ENCODE measurements at regions not wholly inside any gene's neighbourhood (a gene's known extent, or its start where the extent isn't known, plus 50 kb on each side); places are given as distances from the start of the nearest gene placed in this dataset.

DNA sequence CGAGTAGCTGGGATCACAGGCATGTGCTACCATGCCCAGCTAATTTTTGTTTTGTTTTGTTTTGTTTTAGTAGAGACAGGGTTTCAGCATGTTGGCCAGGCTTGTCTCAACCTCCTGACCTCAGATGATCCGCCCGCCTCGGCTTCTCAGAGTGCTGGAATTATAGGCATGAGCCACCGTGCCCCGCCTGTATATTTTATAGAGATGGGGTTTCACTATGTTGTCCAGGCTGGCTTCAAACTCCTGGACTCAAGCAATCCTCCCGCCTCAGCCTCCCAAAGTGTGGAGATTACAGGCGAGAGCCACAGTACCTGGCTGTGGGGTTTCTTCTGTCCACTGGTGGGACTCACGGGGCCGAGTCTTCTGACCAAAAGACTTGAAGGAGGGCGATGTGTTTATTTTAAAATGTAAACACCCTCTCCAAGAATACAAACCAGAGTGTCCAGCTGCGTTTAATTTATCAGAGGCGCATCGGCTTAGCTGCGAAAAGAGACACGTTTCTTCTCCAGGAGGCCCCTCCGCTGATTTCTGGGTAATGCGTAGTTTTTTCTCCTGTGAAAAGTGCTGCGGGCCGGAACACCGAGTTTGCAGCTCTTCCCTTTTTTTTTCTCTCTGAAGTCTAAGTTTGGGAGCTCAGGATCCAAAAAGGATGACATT, 86.9 kb upstream of the CIBAR2 start:
- Histone ChIP-seq H3K9me3 (replicated peaks in 1 of 2; ENCODE audit: control insufficient read depth in 1 of 2, insufficient read depth in 1 of 2, low read length in 2 of 2) (no peaks in the 10 kb centered on the region), H3K9ac (ENCODE audit: insufficient read depth, low read length, poor library complexity, severe bottlenecking) (no peak overlapping the region), H3K27me3 (ENCODE audit: control insufficient read depth in 2 of 2, insufficient read depth in 2 of 2, low read length in 2 of 2) (no peaks in the 10 kb centered on the region), H3K4me3 (replicated peaks in 1 of 3; ENCODE audit: low read depth in 2 of 3, low read length in 3 of 3) (no peak overlapping the region), H2AFZ (ENCODE audit: insufficient read depth, low read depth, low read length, poor library complexity, severe bottlenecking) (no peak overlapping the region), H3K4me1 (ENCODE audit: control insufficient read depth in 1 of 2, insufficient read depth in 2 of 2, low read length in 2 of 2) (no peaks in the 10 kb centered on the region), H3K4me2 (replicated peaks; ENCODE audit: extremely low read depth, low read length, poor library complexity, severe bottlenecking) (no peak overlapping the region), H3K36me3 (replicated peaks in 1 of 2; ENCODE audit: control insufficient read depth in 1 of 2, insufficient read depth in 2 of 2, low read length in 2 of 2) (no peaks in the 10 kb centered on the region), H3K79me2 (ENCODE audit: insufficient read depth, low read length) (no peaks in the 10 kb centered on the region), H3K27ac (ENCODE audit: low read depth in 1 of 2, low read length in 2 of 2) (no peak overlapping the region), H4K20me1 (ENCODE audit: insufficient read depth, low read length) (no peaks in the 10 kb centered on the region)
- Mint-ChIP-seq H3K27ac (no peak overlapping the region), H3K36me3 (no peaks in the 10 kb centered on the region), H3K9me3 (no peaks in the 10 kb centered on the region), H3K4me3 (no peak overlapping the region), H3K4me1 (no peaks in the 10 kb centered on the region), H3K27me3 (ENCODE audit: low read depth in 3 of 3) (peaks cover 4 to 9% (median 6%) of the 10 kb centered on the region in 3 donors)
- no peak for DNase-seq
- WGBS (ENCODE audit: insufficient coverage): 98% methylated on average over 11 of the region's 21 CpGs
- intact Hi-C loops (cut with micrococcal nuclease): no loop called here
- TF ChIP-seq, protein P1, sequence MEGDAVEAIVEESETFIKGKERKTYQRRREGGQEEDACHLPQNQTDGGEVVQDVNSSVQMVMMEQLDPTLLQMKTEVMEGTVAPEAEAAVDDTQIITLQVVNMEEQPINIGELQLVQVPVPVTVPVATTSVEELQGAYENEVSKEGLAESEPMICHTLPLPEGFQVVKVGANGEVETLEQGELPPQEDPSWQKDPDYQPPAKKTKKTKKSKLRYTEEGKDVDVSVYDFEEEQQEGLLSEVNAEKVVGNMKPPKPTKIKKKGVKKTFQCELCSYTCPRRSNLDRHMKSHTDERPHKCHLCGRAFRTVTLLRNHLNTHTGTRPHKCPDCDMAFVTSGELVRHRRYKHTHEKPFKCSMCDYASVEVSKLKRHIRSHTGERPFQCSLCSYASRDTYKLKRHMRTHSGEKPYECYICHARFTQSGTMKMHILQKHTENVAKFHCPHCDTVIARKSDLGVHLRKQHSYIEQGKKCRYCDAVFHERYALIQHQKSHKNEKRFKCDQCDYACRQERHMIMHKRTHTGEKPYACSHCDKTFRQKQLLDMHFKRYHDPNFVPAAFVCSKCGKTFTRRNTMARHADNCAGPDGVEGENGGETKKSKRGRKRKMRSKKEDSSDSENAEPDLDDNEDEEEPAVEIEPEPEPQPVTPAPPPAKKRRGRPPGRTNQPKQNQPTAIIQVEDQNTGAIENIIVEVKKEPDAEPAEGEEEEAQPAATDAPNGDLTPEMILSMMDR (IDR thresholded peaks at IDR 0.05): no peak

- H3K4me2 ChIP-seq (replicated peaks; ENCODE audit: extremely low read depth, low read length, poor library complexity, severe bottlenecking): no peak overlapping the region
- WGBS (ENCODE audit: insufficient coverage): 83% methylated on average over 7 of the region's 9 CpGs
These were observed 87.6 kb upstream of the CIBAR2 start for GRCh38 chr16:85199880-85200279.

More at GRCh38 chr16:85199880-85200279, 87.6 kb upstream of the CIBAR2 start:
- H3K27ac Mint-ChIP-seq: peak overlapping the region in 1 of 7 donors; percentile 58
- no peaks in the 10 kb centered on the region for H3K9me3 Mint-ChIP-seq
- Histone ChIP-seq H3K9ac (ENCODE audit: insufficient read depth, low read length, poor library complexity, severe bottlenecking) (no peak overlapping the region), H3K36me3 (replicated peaks in 1 of 2; ENCODE audit: control insufficient read depth in 1 of 2, insufficient read depth in 2 of 2, low read length in 2 of 2) (no peaks in the 10 kb centered on the region), H3K9me3 (replicated peaks in 1 of 2; ENCODE audit: control insufficient read depth in 1 of 2, insufficient read depth in 1 of 2, low read length in 2 of 2) (no peaks in the 10 kb centered on the region), H3K79me2 (ENCODE audit: insufficient read depth, low read length) (no peaks in the 10 kb centered on the region), H3K27ac (ENCODE audit: low read depth in 1 of 2, low read length in 2 of 2) (no peak overlapping the region), H3K4me3 (replicated peaks in 1 of 3; ENCODE audit: low read depth in 2 of 3, low read length in 3 of 3) (no peak overlapping the region), H4K20me1 (ENCODE audit: insufficient read depth, low read length) (no peaks in the 10 kb centered on the region), H3K4me1 (ENCODE audit: control insufficient read depth in 1 of 2, insufficient read depth in 2 of 2, low read length in 2 of 2) (no peaks in the 10 kb centered on the region), H2AFZ (ENCODE audit: insufficient read depth, low read depth, low read length, poor library complexity, severe bottlenecking) (no peak overlapping the region), H3K27me3 (ENCODE audit: control insufficient read depth in 2 of 2, insufficient read depth in 2 of 2, low read length in 2 of 2) (no peaks in the 10 kb centered on the region)
- no peaks in the 10 kb centered on the region for H3K36me3 Mint-ChIP-seq
- DNase-seq: no peak
- H3K4me3 Mint-ChIP-seq: no peak overlapping the region
- peaks cover 4 to 6% (median 5%) of the 10 kb centered on the region in 3 donors for H3K27me3 Mint-ChIP-seq (ENCODE audit: low read depth in 3 of 3)
- no peaks in the 10 kb centered on the region for H3K4me1 Mint-ChIP-seq
- intact Hi-C loops (cut with micrococcal nuclease): no loop called here
- TF ChIP-seq, protein P1 (IDR thresholded peaks at IDR 0.05): no peak

Data from CD14-positive monocyte (primary cell).